GM21576 (cell line): ENCODE measurements at regions not wholly inside any gene's neighbourhood (a gene's known extent, or its start where the extent isn't known, plus 50 kb on each side); places are given as distances from the start of the nearest gene placed in this dataset.

ENCODE experiments used
- ATAC-seq: cut with Tn5 transposase; IDR thresholded peaks from one replicate; pipeline ENCODE4 v1.9.1; 2021; ENCODE audit warnings: mild to moderate bottlenecking, moderate library complexity; ENCODE audit not compliant: unreplicated experiment

DNA sequence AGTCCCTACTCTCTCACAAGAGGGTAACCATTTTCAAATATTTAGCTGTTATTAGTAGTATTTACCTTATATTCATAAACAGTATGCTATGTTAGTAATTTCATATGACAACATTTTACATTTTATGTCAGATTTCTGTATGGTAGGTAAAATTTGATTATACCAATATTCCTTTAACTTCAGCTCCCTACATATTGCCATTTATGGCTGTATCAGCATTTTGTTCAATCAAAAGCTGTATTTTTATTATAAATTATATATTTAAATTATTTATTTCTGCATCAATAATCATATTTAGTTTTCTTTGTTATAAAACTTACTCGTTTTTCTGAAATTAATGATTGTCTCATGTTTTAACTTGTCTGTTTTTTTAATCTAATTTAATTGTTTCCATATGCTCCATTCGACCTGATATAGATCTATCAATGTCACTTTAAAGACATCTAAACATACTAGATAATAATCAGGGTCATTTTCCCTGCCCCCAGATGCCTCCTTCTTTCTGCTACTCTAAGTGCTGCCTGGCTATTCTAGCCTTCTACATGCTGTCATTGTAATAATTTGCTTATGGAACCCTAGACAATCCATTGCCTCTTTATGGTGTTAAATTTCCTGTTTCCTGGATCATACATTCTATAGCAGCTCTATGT, 1976.7 kb upstream of the ADGRL3 start:
- ATAC-seq: no peak

DNA sequence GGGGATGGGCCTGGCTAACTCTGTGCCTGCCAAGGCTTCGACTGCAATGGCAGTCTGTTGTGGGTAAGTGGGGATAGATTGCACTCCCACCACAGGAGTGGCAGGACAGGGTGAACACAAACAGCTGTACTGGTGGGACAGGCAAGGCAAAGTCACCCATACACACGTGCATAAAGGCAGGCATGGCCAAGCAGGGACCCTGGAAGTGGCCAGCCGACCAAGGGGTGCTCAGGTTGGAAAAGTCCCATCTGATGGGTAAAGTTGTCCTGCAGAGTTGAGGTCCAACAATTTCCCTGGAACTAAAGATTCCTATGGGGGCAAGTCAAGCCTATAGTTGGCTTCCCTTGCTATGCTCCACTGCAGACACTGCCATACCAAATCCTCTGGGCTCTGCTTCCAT, 1961.9 kb upstream of the ADGRL3 start:
- ATAC-seq: no peak

DNA sequence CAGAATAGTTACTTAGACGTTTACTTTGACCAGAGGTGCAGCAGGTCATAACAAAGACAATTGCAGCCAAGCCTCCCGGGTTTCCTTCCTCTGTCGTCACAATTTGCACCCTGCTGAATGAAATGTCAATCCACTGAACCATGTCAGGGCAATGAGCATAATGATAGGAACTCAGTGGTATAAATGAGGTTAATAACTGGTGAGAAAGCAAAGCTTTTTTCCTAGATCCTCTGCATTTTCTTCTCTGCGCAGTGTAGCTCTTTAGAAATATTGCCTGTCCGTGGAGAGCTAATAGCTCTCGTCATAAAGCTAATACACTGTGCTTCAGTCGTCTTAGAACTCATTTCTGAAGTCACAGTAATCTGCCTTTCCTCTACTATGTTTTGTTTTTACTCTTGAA, 1960.1 kb upstream of the ADGRL3 start:
- ATAC-seq: no peak

DNA sequence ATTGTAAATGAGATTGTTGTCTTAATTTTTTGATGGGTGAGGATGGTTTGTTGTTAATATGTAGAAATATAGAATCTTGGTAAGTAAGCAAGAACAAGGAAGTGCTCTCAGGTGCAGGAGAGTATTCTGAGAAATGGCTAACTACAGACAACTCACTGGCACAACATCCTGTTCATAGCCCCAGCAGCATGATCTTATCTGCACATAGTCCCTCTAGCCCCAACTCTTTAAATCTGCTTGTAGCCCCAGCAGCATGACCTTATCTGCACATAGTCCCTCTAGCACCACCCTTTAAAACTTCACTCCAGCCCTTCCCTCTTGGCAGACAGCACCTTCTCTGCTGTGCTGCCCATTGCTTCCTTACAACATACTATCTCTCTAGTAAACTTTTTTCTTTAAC, 1957.1 kb upstream of the ADGRL3 start:
- ATAC-seq: no peak

DNA sequence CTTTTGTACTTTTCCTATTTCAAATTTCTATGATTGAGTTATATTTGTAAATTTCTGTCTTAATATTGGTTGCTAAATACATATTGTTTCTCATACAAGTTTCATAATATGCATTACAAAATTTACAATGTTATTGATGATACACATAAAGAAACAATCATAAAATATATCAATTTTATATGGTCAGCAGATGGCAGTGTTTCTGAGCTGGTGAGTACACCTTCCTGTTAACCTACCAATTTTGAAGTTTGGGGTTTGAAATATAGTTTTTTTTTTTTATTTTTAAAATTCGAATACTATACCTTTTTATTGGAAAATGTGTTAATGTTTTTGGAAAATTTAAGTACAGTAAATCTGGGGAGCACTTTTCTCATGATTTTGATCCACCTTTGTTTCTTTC, 1953.1 kb upstream of the ADGRL3 start:
- no peak for ATAC-seq

DNA sequence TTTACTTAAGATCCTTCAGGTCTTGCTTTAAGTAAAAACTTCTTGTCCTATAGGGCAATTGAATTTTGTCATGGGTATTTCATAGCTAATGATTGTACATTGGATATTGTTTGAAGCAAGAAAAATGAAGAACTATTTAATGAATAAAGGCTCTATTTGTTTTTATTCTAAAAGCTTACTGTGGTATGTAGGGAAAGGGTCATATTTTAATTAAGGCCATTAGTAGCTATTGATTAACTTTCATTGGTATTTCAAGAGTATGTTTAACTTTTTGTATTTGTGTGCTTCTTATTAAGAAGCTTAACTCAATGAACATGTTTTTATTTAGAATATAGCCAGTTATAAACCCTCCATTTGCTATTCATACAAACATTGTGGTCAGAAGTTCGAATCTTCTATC, 1951.8 kb upstream of the ADGRL3 start:
- no peak for ATAC-seq

DNA sequence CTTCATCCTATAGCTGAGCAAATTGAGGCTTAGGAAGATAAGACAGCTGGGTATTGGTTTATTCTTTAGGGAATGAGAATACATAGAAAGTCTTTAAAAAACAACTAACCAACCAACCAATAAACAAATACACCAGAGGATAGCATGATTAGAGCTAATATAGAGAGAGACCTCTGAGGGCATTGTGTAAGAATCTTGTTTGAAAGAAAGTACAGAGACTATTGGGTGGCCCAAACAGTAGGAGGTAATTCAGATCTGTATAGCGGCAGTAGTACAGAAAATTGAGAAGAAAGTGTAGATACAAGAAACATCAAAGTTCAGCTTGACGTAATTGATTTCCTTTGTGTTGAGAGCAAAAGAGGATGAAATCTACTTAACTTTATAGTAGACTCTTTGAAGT, 1951.0 kb upstream of the ADGRL3 start:
- ATAC-seq: no peak

DNA sequence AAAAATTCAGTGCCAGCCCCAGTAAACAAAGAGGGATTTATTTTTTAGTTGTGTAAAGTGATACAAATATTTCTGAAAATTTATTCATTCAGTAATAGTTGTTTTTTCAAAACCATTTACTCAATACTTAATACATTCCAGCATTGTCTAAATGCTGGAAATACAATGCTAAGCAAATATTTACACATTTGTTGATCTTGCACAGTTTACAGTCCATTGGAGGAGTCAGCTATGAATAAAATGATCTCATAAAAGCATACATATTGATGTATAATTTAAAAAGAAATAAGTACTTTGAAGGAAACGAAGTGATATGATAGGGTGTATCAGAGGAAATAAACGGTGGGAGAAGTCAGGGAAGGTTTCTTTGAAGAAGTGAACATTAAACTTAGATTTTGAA, 1942.1 kb upstream of the ADGRL3 start:
- ATAC-seq: no peak

DNA sequence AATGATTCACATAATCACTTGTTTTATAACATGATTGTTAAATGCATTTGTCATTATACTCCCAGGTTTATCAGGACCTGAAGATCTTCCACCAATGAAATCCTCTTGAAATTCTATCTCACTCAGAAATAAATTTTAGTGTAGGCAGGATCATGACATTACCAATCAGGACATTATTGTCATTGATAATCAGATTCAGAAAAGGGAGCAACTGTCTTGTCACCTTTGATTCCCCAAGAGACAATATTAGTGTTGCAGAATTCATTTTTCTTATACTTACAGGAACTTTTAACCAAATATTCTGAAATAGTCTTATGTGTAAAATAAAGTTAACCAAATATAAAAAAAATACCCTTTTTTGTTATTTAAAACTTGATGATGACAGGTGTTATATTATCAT, 1892.5 kb upstream of the ADGRL3 start:
- ATAC-seq: no peak

DNA sequence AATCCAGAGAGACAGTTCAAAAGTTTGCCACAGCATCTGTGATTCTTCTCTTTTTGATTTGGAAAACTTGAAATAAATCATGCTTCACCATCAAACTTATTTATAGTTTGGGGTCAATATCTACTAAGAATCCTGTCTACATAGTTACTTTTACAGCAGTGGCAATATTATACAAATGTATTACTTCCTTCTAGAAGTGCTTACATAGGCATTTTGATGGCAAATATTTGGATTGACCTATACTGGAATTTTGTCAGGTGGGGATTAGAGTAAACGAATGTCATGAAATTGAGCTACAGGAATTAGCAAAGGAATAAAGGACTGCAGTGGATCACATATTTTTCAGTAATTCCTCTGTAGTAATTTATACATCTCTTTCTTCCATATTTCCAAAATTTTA, 1885.5 kb upstream of the ADGRL3 start:
- ATAC-seq: no peak

DNA sequence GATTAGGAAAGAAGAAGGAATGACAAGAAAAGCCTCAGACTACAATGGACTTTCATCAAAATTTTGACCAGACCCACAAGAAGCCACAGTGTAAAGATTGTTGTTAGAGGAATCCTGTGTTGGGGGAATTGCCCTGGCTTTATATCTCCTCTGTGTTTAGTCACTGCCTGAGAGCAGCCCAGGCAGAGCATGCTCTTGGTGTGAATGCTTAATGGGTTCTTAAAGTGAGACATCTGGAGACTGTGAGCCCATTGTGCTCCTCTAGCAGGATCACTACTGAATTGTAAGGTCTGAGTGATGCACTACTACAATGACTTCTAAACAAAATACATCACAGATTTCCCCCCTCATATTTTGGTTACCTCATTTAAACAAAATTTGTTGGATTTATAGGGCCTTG, 1860.5 kb upstream of the ADGRL3 start:
- no peak for ATAC-seq

DNA sequence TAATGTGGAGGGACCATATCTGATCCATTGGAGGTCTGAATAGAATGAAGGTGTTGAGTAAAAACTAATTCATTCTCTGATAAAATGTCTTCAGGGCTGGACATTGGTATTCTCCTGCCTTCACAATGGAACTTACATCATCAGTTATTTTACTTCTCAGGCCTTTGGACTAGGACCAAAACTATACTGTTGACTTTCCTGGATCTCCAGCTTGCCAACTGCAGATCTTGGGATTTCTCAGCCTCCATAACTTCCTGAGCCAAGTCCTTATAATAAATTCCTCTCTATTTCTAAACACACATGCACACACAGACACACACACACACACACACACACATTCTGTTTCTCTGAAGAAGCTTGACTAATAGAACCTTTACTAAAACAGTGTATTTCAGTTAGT, 1858.6 kb upstream of the ADGRL3 start:
- ATAC-seq: no peak

DNA sequence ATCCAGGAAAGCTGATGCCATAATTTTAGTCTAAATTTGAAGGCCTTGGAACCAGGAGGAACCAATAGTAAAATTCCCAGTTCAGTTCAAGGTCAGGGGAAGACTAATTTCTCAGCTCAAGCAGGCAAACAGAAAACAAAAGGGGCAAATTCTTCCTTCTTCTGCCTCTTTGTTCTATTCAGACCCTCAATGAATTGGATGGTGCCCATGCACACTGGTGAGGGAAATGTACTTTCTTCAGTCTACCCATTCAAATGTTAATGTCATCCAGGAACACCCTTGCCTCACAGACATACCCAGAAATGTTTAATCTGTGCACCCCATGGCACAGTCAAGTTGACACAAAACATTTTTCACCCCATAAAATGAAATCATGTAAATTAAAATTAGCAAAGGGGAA, 1851.2 kb upstream of the ADGRL3 start:
- no peak for ATAC-seq

DNA sequence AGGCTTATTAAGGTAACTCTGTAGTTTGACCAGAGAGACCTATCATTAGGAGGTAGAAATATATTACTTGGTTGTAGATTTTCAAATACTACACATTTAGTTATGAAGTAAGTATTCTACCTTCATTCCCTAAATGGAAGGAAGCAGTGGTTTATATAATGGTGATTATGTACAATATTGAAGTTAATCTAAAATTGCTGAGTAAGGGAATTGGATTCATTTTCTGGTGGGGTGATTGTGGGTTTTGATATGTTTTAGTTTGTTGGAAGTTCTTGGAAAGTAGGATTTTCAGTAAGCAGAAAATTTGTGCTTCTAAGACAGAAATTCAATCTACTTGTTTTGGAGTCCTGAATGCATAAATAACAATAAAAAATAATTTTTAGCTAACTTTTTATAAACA, 1830.9 kb upstream of the ADGRL3 start:
- no peak for ATAC-seq

DNA sequence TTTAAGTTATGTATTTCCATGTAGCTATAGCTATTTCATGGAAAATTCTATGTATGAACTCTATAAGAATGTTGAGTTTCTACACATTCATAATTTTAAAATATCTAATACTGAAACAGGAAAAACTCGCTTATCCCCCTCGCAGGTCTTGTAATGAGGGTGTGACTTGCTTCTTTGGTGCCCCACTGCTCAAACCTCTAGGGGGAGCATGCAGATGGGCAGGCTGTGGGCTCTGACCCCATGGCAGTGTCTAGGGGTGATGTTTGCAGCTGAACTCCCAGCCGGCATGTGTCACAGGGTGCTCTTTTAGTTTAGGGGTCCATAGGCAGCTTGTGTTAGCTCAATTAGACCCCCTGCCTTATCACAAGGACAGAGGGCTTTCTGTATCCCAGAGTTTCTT, 1825.7 kb upstream of the ADGRL3 start:
- ATAC-seq: no peak

DNA sequence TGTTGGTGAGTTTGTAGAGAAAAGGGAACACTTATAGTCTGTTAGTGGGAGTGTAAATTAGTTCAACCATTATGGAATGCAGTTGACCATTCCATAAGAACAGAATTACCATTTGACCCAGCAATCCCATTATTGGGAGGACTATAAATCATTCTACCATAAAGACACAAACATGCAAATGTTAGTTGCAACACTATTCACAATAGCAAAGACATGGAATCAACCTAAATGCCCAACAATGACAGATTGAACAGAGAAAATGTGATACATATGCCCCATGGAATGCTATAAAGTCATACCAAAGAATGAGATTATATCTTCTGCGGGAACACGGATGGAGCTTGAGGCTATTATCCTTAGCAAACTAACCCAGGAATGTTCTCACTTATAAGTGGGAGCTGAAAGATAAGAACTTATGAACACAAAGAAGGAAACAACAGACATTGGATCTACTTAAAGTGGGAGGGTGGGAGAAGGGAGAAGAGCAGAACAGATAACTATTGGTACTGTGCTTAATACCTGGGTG, 1819.2 kb upstream of the ADGRL3 start:
- no peak for ATAC-seq

DNA sequence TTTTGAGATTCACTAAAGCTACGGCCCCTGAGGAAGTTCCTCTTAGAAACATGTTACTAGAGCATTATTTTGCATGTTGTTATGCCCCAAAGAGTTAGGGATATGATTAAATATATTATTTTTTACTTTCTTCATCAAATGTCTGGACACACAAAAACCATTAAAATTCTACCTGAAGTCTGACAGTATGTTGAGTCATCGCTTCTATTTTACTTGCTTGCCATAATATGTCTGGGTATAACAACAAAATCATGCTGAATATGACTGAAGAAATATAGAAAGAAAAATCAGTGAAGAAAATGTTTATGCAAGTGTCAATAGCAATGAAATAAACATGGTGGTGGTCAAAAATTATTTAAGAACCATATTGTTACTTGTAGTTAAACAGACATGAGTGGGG, 1818.5 kb upstream of the ADGRL3 start:
- ATAC-seq: no peak

DNA sequence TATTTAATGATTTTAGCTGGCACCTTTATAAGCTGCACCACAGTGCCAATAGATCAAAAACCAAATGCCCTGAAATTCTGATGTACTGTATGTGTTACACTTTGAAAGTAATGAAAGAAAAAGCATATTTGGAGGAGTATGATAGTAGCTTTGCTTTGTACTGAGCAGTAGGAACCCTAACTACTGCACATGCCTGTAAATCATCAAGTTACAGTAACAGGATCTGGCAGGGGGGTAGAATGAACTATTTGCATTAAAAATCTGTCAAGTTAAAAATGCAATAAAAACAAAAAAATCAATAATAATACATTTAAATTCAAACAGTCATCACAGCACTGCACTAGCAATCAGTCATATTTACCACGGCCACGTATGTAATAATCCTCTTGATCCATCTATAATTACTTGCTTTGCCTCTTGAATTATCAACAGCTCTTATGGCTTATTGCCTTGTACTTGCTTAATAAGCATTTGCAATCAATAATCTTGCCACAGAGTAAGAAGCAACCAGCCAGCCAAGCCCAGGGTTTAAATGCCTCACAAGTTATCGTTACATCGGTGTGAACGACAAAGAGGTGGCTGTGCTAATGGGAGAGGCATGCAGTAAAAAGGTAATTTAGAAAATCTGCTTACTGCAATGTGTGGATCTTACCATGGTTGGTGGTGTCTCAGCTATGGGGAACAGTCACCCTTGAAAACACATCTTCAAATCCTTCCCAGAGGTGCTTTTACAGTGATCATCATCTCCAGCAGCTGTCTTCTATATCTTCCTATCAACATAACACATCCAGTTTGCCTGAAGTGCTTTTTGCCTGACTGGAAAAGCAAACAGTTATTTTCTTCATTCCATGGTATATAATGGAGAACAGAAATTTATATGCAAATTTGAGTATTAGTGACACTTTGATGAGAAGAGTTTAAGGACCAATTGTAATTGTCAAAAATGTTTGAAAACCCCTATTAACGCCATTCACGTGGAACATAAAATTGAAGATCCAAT, 1812.1 kb upstream of the ADGRL3 start:
- no peak for ATAC-seq

DNA sequence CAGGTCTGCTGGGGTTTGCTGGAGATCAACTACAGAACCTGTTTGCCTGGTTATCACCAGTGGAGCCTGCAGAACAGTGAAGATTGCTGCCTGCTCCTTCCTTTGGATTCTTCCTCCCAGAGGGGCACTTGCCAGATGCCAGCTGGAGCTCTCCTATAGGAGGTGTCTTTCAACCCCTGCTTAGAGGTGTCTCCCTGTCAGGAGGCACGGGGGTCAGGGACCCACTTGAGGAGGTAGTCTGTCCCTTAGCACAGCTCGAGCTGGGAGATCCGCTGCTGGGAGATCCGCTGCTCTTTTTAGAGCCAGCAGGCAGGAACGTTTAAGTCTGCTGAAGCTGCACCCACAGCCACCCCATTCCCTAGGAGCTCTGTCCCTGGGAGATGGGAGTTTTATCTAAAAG, 1806.3 kb upstream of the ADGRL3 start:
- no peak for ATAC-seq

DNA sequence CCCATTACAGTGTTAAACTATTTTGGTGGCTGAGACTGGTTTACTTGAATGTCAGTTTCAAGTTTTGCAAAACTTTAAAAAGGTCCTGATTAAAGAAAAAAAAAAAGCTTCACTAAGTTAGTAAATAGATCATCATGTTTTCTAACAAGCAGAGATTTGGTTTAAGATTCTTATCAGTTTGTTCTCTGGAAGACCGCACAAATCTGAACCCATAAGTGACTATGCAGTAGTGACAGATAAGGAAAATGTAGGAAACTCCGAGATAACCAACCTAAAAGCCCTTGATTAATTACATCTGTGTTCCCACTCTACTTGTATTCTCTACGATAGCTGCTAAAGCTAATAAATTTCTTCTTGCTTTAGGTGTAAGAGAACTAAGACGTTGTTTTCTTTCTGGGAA, 1799.8 kb upstream of the ADGRL3 start:
- no peak for ATAC-seq

DNA sequence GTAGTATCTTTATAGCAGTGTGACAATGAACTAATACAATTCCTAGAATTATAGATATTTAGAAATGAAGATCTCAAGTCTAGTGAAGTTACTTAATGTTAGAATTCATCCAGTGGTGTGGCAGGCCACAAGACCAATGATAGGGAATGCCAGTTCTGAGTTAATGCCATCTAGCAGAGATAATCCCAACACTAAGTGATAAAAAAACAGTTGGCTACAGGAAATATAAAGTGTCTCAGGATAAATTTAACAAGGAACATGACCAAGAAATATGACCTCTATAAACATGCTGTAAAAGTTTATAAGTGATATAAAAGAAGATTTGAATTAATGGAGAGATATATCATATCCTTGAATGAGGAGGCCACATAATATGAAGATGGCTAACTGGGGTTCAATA, 1790.5 kb upstream of the ADGRL3 start:
- no peak for ATAC-seq

DNA sequence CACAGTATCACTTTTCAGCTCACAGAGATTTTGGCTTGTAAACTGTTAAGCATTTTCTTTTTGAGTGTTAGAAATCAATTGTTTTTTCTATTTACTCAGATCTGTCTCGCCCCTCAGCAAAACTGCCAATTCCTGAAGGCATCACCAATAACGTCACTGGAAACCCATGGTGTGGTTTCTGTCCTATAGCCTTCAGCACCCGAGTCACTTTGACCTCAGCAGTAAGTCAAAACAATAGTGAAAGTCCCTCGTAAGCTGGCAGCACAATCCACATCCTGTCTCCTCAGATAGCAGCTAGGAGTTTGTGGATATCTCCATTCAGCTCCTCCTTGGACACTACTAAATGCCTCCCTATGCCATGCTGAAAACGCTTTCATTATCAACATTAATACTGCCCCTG, 1787.4 kb upstream of the ADGRL3 start:
- no peak for ATAC-seq
